Fibroblast of lung (primary cell): ENCODE measurements at regions not wholly inside any gene's neighbourhood (a gene's known extent, or its start where the extent isn't known, plus 50 kb on each side); places are given as distances from the start of the nearest gene placed in this dataset.

Experiments used
- CTCF ChIP-seq, 2 donors: IDR thresholded peaks in 1 of 2; conservative IDR thresholded peaks in 1 of 2; 1 replicate in 1 of 2; 2 replicates in 1 of 2; pipeline ENCODE4 v1.5.1; 2011 to 2012; ENCODE audit warnings: low read length in 2 of 2, control low read depth in 1 of 2, inconsistent platforms in 1 of 2, low read depth in 1 of 2, mild to moderate bottlenecking in 1 of 2
- EZH2 ChIP-seq: IDR thresholded peaks from 2 replicates; pipeline ENCODE4 v1.5.1; 2012; ENCODE audit warnings: low read length, control low read depth, mild to moderate bottlenecking; ENCODE audit errors: missing control alignments

GRCh38 chr1:2946291-2946690 lies 75.0 kb upstream of the ACTRT2 start:
- TF ChIP-seq CTCF (conservative IDR thresholded peaks at IDR 0.05 in 1 of 2, IDR thresholded peaks at IDR 0.05 in 1 of 2; ENCODE audit: low read depth in 1 of 2, low read length in 2 of 2) (no peak), EZH2 (no peak)
